ENCODE measurements at regions not wholly inside any gene's neighbourhood (a gene's known extent, or its start where the extent isn't known, plus 50 kb on each side); places are given as distances from the start of the nearest gene placed in this dataset.

- TF ChIP-seq POLR2A (IDR thresholded peaks at IDR 0.05; ENCODE audit: low read depth, low read length), result no peak
- no peak for TF ChIP-seq POU2F2 (IDR thresholded peaks at IDR 0.05; ENCODE audit: low read depth, low read length)
- no peak for TF ChIP-seq TAF1 (IDR thresholded peaks at IDR 0.05; ENCODE audit: low read depth, low read length)
- TF ChIP-seq POLR2AphosphoS5 (IDR thresholded peaks at IDR 0.05; ENCODE audit: low read depth, low read length), result no peak
- TF ChIP-seq PAX5 (IDR thresholded peaks at IDR 0.05; ENCODE audit: insufficient read depth, low read length, severe bottlenecking), result no peak
- TF ChIP-seq SPI1 (IDR thresholded peaks at IDR 0.05; ENCODE audit: low read depth, low read length), result no peak
These were observed 1008.8 kb downstream of the CNTNAP5 start for GRCh38 chr2:125033871-125034270.
